Fibroblast of skin of back (primary cell): ENCODE measurements at regions not wholly inside any gene's neighbourhood (a gene's known extent, or its start where the extent isn't known, plus 50 kb on each side); places are given as distances from the start of the nearest gene placed in this dataset.

Experiments
- DNase-seq: peaks from one replicate; pipeline ENCODE4 v3.0.0-alpha.2; 2013

GRCh38 chr2:120866483-120867140 lies 130.9 kb downstream of the GLI2 start:
- DNase-seq, result no peak

- peak; percentile 86 for DNase-seq
These were observed 131.9 kb downstream of the GLI2 start for GRCh38 chr2:120867290-120868241.

- no peak for DNase-seq
These were observed 132.7 kb downstream of the GLI2 start for GRCh38 chr2:120868366-120868765.

- DNase-seq, result no peak
These were observed 133.5 kb downstream of the GLI2 start for GRCh38 chr2:120869036-120869729.

- DNase-seq, result no peak
These were observed 134.2 kb downstream of the GLI2 start for GRCh38 chr2:120869730-120870466.

GRCh38 chr2:120870467-120870788 lies 134.8 kb downstream of the GLI2 start:
- DNase-seq, result no peak

GRCh38 chr2:120871016-120871635 lies 135.5 kb downstream of the GLI2 start:
- DNase-seq, result no peak

- no peak for DNase-seq
These were observed 136.4 kb downstream of the GLI2 start for GRCh38 chr2:120871881-120872620.

- DNase-seq, result no peak
These were observed 138.6 kb downstream of the GLI2 start for GRCh38 chr2:120873958-120874887.

GRCh38 chr2:120874888-120875275 lies 139.2 kb downstream of the GLI2 start:
- no peak for DNase-seq

GRCh38 chr2:120875431-120875830 lies 139.8 kb downstream of the GLI2 start:
- peak; percentile 23 for DNase-seq

- no peak for DNase-seq
These were observed 141.0 kb downstream of the GLI2 start for GRCh38 chr2:120876526-120877280.

- DNase-seq, result no peak
These were observed 141.7 kb downstream of the GLI2 start for GRCh38 chr2:120877409-120877808.

GRCh38 chr2:120878970-120879369 lies 143.3 kb downstream of the GLI2 start:
- DNase-seq, result no peak

GRCh38 chr2:120879431-120880295 lies 144.0 kb downstream of the GLI2 start:
- no peak for DNase-seq

- no peak for DNase-seq
These were observed 144.7 kb downstream of the GLI2 start for GRCh38 chr2:120880381-120880780.

- no peak for DNase-seq
These were observed 146.5 kb downstream of the GLI2 start for GRCh38 chr2:120881981-120882788.
